ENCODE measurements at regions not wholly inside any gene's neighbourhood (a gene's known extent, or its start where the extent isn't known, plus 50 kb on each side); places are given as distances from the start of the nearest gene placed in this dataset.

DNA sequence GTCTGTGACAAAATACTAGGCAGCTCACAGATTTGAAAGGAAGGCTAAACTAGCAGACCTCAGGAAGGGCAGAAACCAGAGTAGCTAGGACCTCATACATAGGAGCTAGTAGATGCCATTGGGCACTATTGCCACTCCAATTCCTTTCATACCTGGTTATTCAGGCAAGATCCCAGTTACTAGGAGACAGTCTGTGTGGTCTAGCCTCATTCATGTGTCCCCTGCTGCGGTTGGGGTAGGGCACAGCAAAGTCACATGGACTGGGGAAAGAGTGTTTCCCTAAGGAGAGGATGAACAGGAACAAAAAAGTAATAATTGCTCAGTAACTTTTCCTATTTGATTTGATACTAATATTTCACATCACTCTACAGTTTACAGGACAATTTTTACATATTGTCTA, 204.6 kb upstream of the HEY2 start:
- DNase-seq (ENCODE audit: low spot score), result no peak

GRCh38 chr6:125546841-125547251, 202.6 kb upstream of the HEY2 start:
- peak; percentile 25 for DNase-seq (ENCODE audit: low spot score)

GRCh38 chr6:125547381-125547780, 202.1 kb upstream of the HEY2 start:
- DNase-seq (ENCODE audit: low spot score), result no peak

DNA sequence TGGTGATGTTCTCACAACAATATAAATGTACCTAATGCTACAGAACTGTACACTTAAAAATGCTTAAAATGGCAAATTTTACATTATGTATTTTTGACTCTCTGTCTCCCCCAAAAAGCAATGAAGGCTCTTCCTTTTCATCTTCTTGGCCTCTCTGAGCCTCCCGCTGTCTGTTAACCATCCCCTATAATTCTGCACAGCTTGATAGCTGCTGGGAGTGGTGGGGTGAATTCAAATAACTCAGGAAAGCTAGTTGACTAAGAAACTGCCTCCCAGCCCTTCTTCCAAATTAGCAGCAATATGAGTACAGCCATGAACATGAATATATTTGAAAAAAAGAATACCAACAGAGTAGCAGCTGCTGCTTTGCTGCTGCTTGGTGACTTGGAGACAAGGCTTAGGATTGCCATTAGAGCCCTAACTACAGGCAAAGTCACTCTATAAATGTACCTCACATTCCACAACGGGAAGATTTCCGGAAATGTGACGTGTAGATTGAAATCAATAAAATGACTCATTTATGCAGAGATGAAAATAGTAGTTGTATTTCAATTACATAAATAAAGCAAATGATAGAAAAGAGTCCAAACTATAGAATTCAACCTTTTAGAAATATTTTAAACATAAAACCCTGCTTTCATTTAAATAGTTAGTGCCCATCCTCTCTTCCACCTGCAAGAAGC, 200.1 kb upstream of the HEY2 start:
- no peak for DNase-seq (ENCODE audit: low spot score)

DNA sequence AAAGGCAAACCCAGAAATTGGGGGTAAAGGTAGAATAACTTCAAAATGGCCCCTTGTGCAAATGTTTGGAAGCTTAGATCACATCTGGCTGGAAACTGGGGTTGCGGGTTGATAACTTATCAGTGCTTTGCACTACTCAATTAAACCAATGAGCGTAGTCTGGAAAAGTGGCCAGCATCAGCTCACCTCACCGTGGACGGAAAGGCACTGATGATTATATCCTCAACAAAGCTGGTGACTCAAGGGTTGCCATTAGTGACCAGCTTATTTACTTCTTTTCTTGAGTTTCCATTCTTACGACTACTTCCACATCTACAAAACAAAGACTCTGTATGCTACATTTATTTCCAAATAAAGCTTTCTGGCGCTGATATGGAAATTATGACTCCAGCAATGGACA, 198.5 kb upstream of the HEY2 start:
- DNase-seq (ENCODE audit: low spot score), result no peak

- no peak for DNase-seq (ENCODE audit: low spot score)
Observed at GRCh38 chr6:125552819-125553218, 196.6 kb upstream of the HEY2 start.

DNA sequence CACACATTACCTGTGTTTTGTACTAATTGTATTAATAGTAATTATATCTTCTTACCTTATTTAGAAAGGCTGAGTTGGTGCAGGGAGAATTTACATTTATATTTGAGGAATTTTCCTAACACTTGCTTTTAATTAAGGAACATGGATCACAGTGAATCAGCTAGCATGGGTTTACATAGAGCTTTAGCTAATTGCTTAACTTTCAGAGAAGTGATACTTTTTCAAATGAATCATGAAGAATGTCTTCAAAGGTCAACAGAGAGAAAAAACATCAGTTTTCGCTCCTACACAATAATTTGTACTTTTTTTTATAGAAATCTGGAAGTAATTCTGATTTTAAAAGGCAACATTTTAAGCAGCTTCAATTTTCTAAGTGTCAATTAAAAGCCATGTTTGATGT, 195.0 kb upstream of the HEY2 start:
- no peak for DNase-seq (ENCODE audit: low spot score)

DNA sequence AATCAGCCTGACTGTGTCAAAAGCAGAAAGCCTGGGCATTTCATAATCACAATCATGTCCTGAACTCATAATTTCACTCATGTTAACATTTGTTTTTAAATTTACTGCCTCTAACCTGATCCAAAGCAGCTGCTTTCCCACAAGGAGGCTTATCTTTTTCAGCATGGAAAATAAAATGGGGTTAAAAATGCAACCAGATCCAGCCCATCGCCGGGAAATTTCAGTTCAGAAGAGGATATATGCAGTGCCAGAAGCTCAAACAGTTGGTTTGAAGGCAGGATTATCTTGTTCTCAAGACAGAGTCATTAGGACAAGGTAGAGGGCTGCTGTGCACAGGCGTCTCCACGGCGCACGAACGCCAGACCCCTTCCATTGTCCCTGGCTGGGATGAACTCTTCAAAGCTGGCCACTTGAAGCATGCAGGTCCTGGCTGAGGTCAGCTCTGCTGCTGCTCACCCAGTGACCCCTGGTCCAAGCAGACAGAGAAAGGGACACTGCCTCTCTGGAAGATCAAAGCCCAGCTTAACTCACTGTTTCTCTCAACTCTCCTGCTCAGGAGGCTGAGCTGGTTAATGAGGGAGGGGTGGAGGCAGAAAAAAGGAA, 191.1 kb upstream of the HEY2 start:
- no peak for DNase-seq (ENCODE audit: low spot score)

GRCh38 chr6:125558907-125559306, 190.5 kb upstream of the HEY2 start:
- no peak for DNase-seq (ENCODE audit: low spot score)

DNA sequence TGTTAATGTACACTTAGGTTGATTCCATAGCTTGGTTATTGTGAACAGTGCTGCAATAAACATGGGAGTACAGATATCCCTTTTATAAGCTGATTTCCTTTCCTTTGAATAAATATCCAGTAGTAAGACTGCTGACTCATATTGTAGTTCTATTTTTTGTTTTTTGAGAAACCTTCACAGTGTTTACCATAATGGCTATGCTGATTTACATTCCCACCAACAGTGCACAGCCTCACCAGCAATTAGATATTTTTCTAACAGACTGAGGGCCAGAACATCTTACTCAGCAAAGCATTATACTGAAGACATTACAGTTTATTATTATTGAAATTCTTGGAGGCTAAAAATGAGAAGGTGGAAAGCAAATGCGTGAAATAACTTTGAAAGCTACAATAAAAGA, 187.3 kb upstream of the HEY2 start:
- no peak for DNase-seq (ENCODE audit: low spot score)

DNA sequence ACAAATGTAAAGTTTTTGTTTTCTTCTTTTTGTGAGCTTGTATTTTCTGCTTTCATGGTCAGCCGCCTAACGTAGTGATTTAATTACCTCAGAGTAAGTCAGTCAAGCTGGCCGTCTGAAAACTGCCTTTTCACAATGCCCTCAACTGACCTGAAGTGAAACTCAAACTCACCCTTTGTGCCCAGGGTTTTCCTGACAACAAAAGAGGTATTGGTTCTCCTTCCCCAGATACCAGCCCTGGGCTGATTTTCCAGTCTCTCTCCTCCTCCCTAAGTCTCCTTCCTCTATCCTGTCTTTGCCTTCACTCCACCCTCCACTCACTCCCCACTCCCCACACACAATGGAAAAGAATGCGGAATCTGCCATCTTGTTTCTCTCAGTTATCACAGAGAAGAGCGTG, 184.5 kb upstream of the HEY2 start:
- DNase-seq (ENCODE audit: low spot score), result no peak

- DNase-seq (ENCODE audit: low spot score), result no peak
Observed at GRCh38 chr6:125567407-125567806, 182.0 kb upstream of the HEY2 start.

DNA sequence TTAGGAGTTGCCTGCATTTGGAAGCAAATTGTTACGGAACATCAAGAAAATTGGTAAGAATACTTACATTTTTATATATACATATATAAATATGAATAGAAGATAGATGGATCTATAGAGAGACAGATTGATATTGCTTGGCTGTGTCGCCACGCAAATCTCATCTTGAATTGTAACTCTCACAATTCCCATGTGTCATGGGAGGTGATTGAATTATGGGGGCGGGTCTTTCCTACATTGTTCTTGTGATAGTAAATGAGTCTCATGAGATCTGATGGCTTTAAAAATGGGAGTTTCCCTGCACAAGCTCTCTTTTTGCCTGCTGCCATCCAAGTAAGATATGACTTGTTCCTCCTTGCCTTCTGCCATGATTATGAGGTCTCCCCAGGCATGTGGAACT, 180.8 kb upstream of the HEY2 start:
- DNase-seq (ENCODE audit: low spot score), result no peak

DNA sequence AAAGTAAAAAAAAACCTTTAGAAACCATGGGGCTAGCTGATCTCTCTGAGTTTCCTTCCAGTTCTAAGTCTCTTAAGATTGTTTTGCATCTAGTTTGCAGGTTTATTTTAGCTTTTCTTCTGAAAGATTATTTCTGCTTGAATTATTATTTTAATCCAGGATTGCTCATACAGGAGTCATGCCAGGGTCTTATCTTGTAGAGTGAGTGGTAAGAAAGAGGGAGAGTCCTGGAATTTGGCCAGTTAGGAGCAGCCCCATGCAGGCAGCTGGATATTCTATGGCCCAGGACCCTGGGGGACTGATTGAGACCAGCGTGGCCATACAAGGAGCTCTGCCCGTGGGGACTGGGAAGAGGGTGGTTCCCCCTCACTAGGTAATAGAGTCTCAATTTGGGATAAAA, 178.9 kb upstream of the HEY2 start:
- DNase-seq (ENCODE audit: low spot score), result no peak

GRCh38 chr6:125571207-125571755, 178.2 kb upstream of the HEY2 start:
- DNase-seq (ENCODE audit: low spot score), result no peak

DNA sequence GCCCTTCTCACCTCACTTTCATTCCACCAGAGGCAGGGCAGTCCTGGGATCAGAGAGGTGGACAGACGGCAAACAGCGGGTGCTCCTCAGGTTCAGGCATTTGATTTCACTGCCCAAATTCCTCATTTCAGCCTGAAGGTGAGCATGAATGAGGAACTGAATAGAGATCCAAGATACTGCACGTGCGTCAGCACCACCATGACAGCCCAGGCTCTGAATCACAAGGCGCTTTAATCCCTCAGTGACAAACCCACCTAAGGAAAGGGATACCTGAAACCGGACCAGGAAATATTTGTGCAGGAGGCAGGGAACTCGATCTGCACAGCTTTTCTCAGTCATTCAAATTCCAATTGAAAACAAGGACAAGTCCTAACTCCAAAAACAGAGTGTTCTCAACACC, 174.8 kb upstream of the HEY2 start:
- DNase-seq (ENCODE audit: low spot score), result no peak

DNA sequence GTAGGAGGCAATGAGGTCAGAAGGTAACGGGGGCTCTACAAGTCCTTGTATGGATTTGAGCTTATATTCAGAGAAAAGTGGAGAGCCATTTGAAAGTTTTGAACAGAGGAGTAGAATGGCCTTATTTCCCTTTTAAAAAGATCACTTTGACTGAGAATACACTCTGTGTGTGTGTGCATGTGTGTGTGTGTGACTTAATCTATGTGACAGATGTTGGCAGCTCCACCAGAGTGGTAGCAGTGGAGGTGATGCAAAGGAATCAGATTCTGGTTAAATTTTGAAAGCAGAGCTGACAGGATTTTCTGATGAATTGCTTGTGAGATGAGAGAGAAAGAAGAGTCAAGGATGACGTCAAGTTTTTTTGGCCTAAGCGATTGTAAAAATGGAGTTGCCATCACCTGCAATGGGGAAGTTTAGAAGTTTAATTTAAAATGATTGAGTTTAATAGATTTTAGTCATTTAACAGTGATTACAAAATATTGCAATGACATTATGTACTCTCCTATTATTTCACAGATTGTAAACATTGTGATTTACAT, 172.2 kb upstream of the HEY2 start:
- no peak for DNase-seq (ENCODE audit: low spot score)

GRCh38 chr6:125584468-125584939, 164.9 kb upstream of the HEY2 start:
- DNase-seq (ENCODE audit: low spot score), result no peak

- DNase-seq (ENCODE audit: low spot score), result no peak
Observed at GRCh38 chr6:125585470-125585869, 164.0 kb upstream of the HEY2 start.

DNA sequence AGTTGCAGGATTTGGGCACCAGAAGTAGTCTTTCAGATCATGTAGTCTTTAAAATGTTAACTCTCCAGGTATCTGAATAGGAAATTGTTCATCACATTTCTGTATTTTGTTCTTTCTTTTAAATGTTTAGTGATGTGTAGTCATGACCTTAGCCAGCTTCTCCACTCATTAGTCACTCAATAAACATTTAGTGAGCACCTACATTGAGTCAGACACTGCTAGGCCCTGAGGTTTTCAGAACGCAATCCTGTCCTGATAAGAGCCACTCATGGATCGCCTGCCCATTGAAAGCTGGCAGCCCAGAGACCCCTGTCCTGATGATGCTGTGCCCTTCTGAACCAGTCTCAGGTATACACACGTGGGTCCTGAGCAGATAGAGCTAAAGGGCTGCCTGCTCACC, 163.4 kb upstream of the HEY2 start:
- no peak for DNase-seq (ENCODE audit: low spot score)

DNA sequence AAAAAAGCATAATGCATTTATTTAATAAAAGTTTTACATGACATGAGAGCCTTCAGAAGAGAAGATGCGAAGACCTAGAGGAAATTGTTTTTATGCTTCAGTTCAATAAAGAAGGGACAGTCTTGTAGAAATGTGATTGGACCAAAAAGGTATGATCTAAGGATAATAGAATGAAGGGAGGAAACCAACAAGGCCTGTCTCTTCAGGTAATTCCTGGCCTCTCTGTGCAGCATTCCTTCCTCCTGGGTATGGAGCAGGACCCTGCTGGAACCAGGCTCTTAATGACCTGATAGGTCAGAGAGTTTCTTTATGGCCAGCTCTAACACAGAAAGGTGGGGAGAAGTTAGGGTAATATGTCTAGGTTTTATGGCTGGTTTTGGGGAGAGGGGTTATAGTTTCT, 162.8 kb upstream of the HEY2 start:
- DNase-seq (ENCODE audit: low spot score), result no peak

DNA sequence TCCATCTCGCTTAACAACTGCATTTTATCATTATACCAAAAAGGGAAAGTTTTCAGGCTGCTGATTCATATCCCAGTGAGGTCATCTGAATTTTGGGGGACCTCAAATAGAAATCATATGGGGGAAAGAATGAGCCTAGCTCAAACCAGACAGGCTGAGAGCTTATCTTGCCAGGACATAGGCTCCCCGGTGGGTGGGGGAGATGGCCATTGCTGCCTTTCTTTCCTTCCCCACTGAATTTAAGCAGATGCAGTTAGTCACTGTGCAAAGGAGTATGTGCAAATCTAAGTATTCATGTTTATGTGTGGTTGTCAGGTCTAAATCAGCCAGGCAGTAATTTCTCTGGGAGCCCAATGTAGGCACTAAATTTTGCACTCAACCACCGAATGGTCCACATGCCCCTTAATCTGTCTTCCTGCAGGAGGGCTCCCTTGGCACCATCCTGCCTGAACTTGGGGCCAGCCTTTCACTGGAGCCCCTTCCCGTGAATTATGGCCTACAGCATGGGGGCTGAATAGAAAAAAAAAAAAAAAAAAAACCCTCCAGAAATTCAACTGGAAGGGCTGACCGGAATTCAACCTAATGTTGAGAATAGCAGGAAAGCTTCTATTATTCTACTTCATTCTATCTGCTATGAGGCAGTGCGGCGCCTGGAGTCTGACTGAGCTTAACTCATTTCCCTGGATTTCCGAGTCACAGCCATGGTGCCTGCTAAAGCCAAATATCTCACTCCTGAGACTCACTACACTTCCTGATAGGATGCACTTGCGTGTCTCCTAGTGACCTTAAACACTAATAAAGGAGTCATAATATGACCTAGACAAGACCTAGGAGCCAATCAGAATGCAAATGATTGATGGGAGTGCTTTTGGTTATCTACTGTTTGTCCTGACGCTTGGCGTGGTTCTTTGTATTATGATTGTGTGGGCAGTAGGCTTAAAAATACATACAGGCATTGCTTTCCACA, 161.5 kb upstream of the HEY2 start:
- no peak for DNase-seq (ENCODE audit: low spot score)

All from AG08396 (cell line).